Trophoblast cell (in vitro differentiated cells and primary cell): ENCODE measurements at regions not wholly inside any gene's neighbourhood (a gene's known extent, or its start where the extent isn't known, plus 50 kb on each side); places are given as distances from the start of the nearest gene placed in this dataset.

Experiments used
- DNase-seq, 2 donors: peaks; one replicate each; pipeline ENCODE4 v3.0.0-alpha.2; 2016
- H2AFZ ChIP-seq: 2 replicates; pipeline ENCODE4 v1.6.1; 2013; ENCODE audit warnings: low read length, moderate library complexity, mild to moderate bottlenecking; ENCODE audit not compliant: insufficient read depth, poor library complexity
- H2AK5ac ChIP-seq: 2 replicates; pipeline ENCODE4 v1.6.1; 2013; ENCODE audit warnings: mild to moderate bottlenecking, low read length
- H2BK120ac ChIP-seq: 2 replicates; pipeline ENCODE4 v1.6.1; 2013; ENCODE audit warnings: low read length, mild to moderate bottlenecking, moderate library complexity; ENCODE audit not compliant: insufficient read depth, poor library complexity
- H2BK12ac ChIP-seq: 2 replicates; pipeline ENCODE4 v1.6.1; 2013; ENCODE audit warnings: mild to moderate bottlenecking, low read length, moderate library complexity
- H2BK5ac ChIP-seq: 2 replicates; pipeline ENCODE4 v1.6.1; 2013; ENCODE audit warnings: low read length, low read depth, moderate library complexity, mild to moderate bottlenecking; ENCODE audit not compliant: poor library complexity
- H3K14ac ChIP-seq: 2 replicates; pipeline ENCODE4 v1.6.1; 2013; ENCODE audit warnings: mild to moderate bottlenecking, low read length
- H3K18ac ChIP-seq: 2 replicates; pipeline ENCODE4 v1.6.1; 2013; ENCODE audit warnings: mild to moderate bottlenecking, low read length
- H3K23ac ChIP-seq: 2 replicates; pipeline ENCODE4 v1.6.1; 2013; ENCODE audit warnings: low read length
- H3K27ac ChIP-seq: 2 replicates; pipeline ENCODE4 v1.5.1; 2013; ENCODE audit warnings: low read depth, mild to moderate bottlenecking, inconsistent platforms, low read length, moderate library complexity
- H3K27me3 ChIP-seq: 2 replicates; pipeline ENCODE4 v1.6.1; 2013; ENCODE audit warnings: inconsistent platforms, mild to moderate bottlenecking, low read length, moderate library complexity; ENCODE audit not compliant: insufficient read depth
- H3K36me3 ChIP-seq, 2 experiments: 1 replicate in 1 of 2; 2 replicates in 1 of 2; pipeline ENCODE4 v1.6.1; 2013; ENCODE audit warnings: low read length in 2 of 2, mild to moderate bottlenecking in 2 of 2, moderate library complexity in 1 of 2; ENCODE audit not compliant: insufficient read depth in 2 of 2, control insufficient read depth in 1 of 2
- H3K4ac ChIP-seq: 2 replicates; pipeline ENCODE4 v1.6.1; 2013; ENCODE audit warnings: low read depth, mild to moderate bottlenecking, low read length, moderate library complexity
- H3K4me1 ChIP-seq, 2 experiments: 1 replicate in 1 of 2; 2 replicates in 1 of 2; pipeline ENCODE4 v1.6.1; 2013; ENCODE audit warnings: low read length in 2 of 2, mild to moderate bottlenecking in 2 of 2, moderate library complexity in 1 of 2; ENCODE audit not compliant: insufficient read depth in 2 of 2, control insufficient read depth in 1 of 2
- H3K4me2 ChIP-seq: 2 replicates; pipeline ENCODE4 v1.6.1; 2013; ENCODE audit warnings: inconsistent platforms, mild to moderate bottlenecking, low read length, moderate library complexity
- H3K4me3 ChIP-seq: 2 replicates; pipeline ENCODE4 v1.5.1; 2013; ENCODE audit warnings: mild to moderate bottlenecking, low read depth, low read length, inconsistent platforms
- H3K79me1 ChIP-seq: one replicate; pipeline ENCODE4 v1.6.1; 2013; ENCODE audit warnings: low read length
- H3K79me2 ChIP-seq: 2 replicates; pipeline ENCODE4 v1.6.1; 2013; ENCODE audit warnings: low read length, mild to moderate bottlenecking; ENCODE audit not compliant: control insufficient read depth, insufficient read depth, poor library complexity
- H3K9ac ChIP-seq: 2 replicates; pipeline ENCODE4 v1.6.1; 2013; ENCODE audit warnings: mild to moderate bottlenecking, low read length
- H3K9me3 ChIP-seq: 2 replicates; pipeline ENCODE4 v1.6.1; 2013; ENCODE audit warnings: low read depth, mild to moderate bottlenecking, control low read depth, inconsistent platforms, low read length; ENCODE audit not compliant: insufficient read depth
- H4K12ac ChIP-seq: 2 replicates; pipeline ENCODE4 v1.6.1; 2013; ENCODE audit warnings: low read depth, mild to moderate bottlenecking, low read length, moderate library complexity
- H4K8ac ChIP-seq: 2 replicates; pipeline ENCODE4 v1.6.1; 2013; ENCODE audit warnings: low read depth, mild to moderate bottlenecking, low read length, moderate library complexity
- H4K91ac ChIP-seq: one replicate; pipeline ENCODE4 v1.6.1; 2013; ENCODE audit warnings: low read depth, mild to moderate bottlenecking, low read length, moderate library complexity
- WGBS: extraction: QIAGEN DNeasy Blood & Tissue Kit; methylation state at CpG from one replicate; pipeline ENCODE4 v1.1.7; 2013; ENCODE audit warnings: missing lambda C conversion rate; ENCODE audit not compliant: insufficient read length, insufficient coverage; ENCODE audit errors: extremely low coverage; 5-methylcytosine and 5-hydroxymethylcytosine counted together

- H4K91ac ChIP-seq, result no peak overlapping the region
- H3K4ac ChIP-seq, result no peak overlapping the region
- no peak overlapping the region for H2BK120ac ChIP-seq
- no peak overlapping the region for H3K9ac ChIP-seq
- H3K23ac ChIP-seq, result no peak overlapping the region
- no CpG with 5 or more reads among the region's 5 CpGs for WGBS
- no peaks in the 10 kb centered on the region for H3K27me3 ChIP-seq
- H3K18ac ChIP-seq, result no peak overlapping the region
- DNase-seq, result peak in 1 of 2 donors; percentile 57
- H3K27ac ChIP-seq, result no peak overlapping the region
- peak overlapping the region; percentile 10 for H2AFZ ChIP-seq
- H4K8ac ChIP-seq, result no peak overlapping the region
- no peak overlapping the region for H2AK5ac ChIP-seq
- no peaks in the 10 kb centered on the region for H3K36me3 ChIP-seq
- no peak overlapping the region for H2BK5ac ChIP-seq
- no peak overlapping the region for H3K14ac ChIP-seq
- no peak overlapping the region for H3K4me3 ChIP-seq
- H3K4me1 ChIP-seq, result peaks cover 0 to under 1% of the 10 kb centered on the region in 2 experiments
- H3K9me3 ChIP-seq, result no peaks in the 10 kb centered on the region
- no peaks in the 10 kb centered on the region for H3K79me2 ChIP-seq
- H4K12ac ChIP-seq, result no peak overlapping the region
- H3K4me2 ChIP-seq, result no peak overlapping the region
- H3K79me1 ChIP-seq, result no peaks in the 10 kb centered on the region
- no peak overlapping the region for H2BK12ac ChIP-seq
These were observed 287.2 kb downstream of the CGGBP1 start for GRCh38 chr3:87771337-87772192.

- H3K27me3 ChIP-seq, result no peaks in the 10 kb centered on the region
- H4K91ac ChIP-seq, result no peak overlapping the region
- H3K9me3 ChIP-seq, result peaks cover under 1% of the 10 kb centered on the region
- H2BK120ac ChIP-seq, result no peak overlapping the region
- H3K9ac ChIP-seq, result no peak overlapping the region
- H3K36me3 ChIP-seq, result no peaks in the 10 kb centered on the region
- no peak overlapping the region for H3K4me2 ChIP-seq
- no peak overlapping the region for H3K18ac ChIP-seq
- H3K4ac ChIP-seq, result no peak overlapping the region
- no peak overlapping the region for H2BK12ac ChIP-seq
- no peak overlapping the region for H3K4me3 ChIP-seq
- H3K23ac ChIP-seq, result no peak overlapping the region
- no CpG with 5 or more reads among the region's 2 CpGs for WGBS
- no peaks in the 10 kb centered on the region for H3K79me2 ChIP-seq
- no peaks in the 10 kb centered on the region for H3K79me1 ChIP-seq
- H2BK5ac ChIP-seq, result no peak overlapping the region
- H4K12ac ChIP-seq, result no peak overlapping the region
- H3K14ac ChIP-seq, result no peak overlapping the region
- H2AFZ ChIP-seq, result no peak overlapping the region
- no peak for DNase-seq
- H3K4me1 ChIP-seq, result peaks cover 0 to 2% of the 10 kb centered on the region in 2 experiments
- H3K27ac ChIP-seq, result no peak overlapping the region
- H2AK5ac ChIP-seq, result no peak overlapping the region
- H4K8ac ChIP-seq, result no peak overlapping the region
These were observed 292.1 kb downstream of the CGGBP1 start for GRCh38 chr3:87766721-87767120.

GRCh38 chr3:87765256-87765655, 293.5 kb downstream of the CGGBP1 start:
- no peak overlapping the region for H2BK12ac ChIP-seq
- no peak overlapping the region for H4K8ac ChIP-seq
- H3K23ac ChIP-seq, result no peak overlapping the region
- H3K79me1 ChIP-seq, result no peaks in the 10 kb centered on the region
- peaks cover 3% of the 10 kb centered on the region for H3K9me3 ChIP-seq
- no peak overlapping the region for H3K9ac ChIP-seq
- H3K14ac ChIP-seq, result no peak overlapping the region
- no peak overlapping the region for H3K4me2 ChIP-seq
- DNase-seq, result no peak
- no peaks in the 10 kb centered on the region for H3K79me2 ChIP-seq
- peaks cover 0 to 2% of the 10 kb centered on the region in 2 experiments for H3K4me1 ChIP-seq
- H3K27ac ChIP-seq, result no peak overlapping the region
- no peak overlapping the region for H4K91ac ChIP-seq
- H2BK120ac ChIP-seq, result no peak overlapping the region
- no peak overlapping the region for H3K18ac ChIP-seq
- H3K4ac ChIP-seq, result no peak overlapping the region
- no peak overlapping the region for H2AFZ ChIP-seq
- H2BK5ac ChIP-seq, result no peak overlapping the region
- no peaks in the 10 kb centered on the region for H3K27me3 ChIP-seq
- no peak overlapping the region for H3K4me3 ChIP-seq
- H3K36me3 ChIP-seq, result no peaks in the 10 kb centered on the region
- WGBS, result no CpG with 5 or more reads among the region's 3 CpGs
- no peak overlapping the region for H2AK5ac ChIP-seq
- H4K12ac ChIP-seq, result no peak overlapping the region

GRCh38 chr3:87761795-87762194, 297.0 kb downstream of the CGGBP1 start:
- H4K8ac ChIP-seq, result no peak overlapping the region
- H3K23ac ChIP-seq, result no peak overlapping the region
- no peak overlapping the region for H3K4me2 ChIP-seq
- peaks cover 0 to 2% of the 10 kb centered on the region in 2 experiments for H3K4me1 ChIP-seq
- no peaks in the 10 kb centered on the region for H3K79me1 ChIP-seq
- no CpG with 5 or more reads among the region's 17 CpGs for WGBS
- no peak overlapping the region for H4K12ac ChIP-seq
- no peaks in the 10 kb centered on the region for H3K27me3 ChIP-seq
- no peak overlapping the region for H2AFZ ChIP-seq
- no peak for DNase-seq
- H3K4ac ChIP-seq, result no peak overlapping the region
- no peaks in the 10 kb centered on the region for H3K36me3 ChIP-seq
- H3K9ac ChIP-seq, result no peak overlapping the region
- H2BK12ac ChIP-seq, result no peak overlapping the region
- H2BK120ac ChIP-seq, result no peak overlapping the region
- H2BK5ac ChIP-seq, result no peak overlapping the region
- H3K18ac ChIP-seq, result no peak overlapping the region
- H3K14ac ChIP-seq, result no peak overlapping the region
- no peaks in the 10 kb centered on the region for H3K79me2 ChIP-seq
- H4K91ac ChIP-seq, result no peak overlapping the region
- H2AK5ac ChIP-seq, result no peak overlapping the region
- H3K9me3 ChIP-seq, result peaks cover 3% of the 10 kb centered on the region
- no peak overlapping the region for H3K4me3 ChIP-seq
- H3K27ac ChIP-seq, result no peak overlapping the region
